ENCODE measurements at regions not wholly inside any gene's neighbourhood (a gene's known extent, or its start where the extent isn't known, plus 50 kb on each side); places are given as distances from the start of the nearest gene placed in this dataset.

DNA sequence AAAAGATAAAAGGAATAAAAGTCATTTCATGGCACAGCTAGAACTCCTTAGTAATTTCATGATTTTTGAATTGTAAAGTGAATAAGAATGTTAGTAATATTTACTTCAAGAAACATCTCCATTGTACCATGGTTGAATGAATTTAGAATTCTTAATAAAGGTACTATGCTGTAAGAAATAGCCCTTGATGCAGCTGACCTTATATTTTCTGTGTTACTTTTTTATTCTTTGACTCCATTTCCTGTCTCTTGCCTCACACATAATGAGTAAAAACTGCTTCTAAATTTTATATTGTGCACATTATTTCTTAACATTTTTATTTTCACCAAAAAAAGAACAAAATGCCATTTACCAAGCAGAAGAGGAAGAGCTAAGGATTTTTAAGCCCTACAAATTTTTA is 81.9 kb upstream of the PDHA2 start:
- Mint-ChIP-seq H3K9me3 (ENCODE audit: unreplicated experiment) (no peaks in the 10 kb centered on the region), H3K27me3 (ENCODE audit: unreplicated experiment) (no peaks in the 10 kb centered on the region), H3K27ac (ENCODE audit: unreplicated experiment) (no peak overlapping the region), H3K4me3 (ENCODE audit: unreplicated experiment) (no peak overlapping the region), H3K4me1 (ENCODE audit: unreplicated experiment) (peaks cover 2% of the 10 kb centered on the region), H3K36me3 (ENCODE audit: low read depth, unreplicated experiment) (no peaks in the 10 kb centered on the region)
- DNase-seq (ENCODE audit: low spot score), result no peak
- no peak for TF ChIP-seq CTCF (IDR thresholded peaks at IDR 0.05; ENCODE audit: unreplicated experiment)

- Mint-ChIP-seq H3K27ac (ENCODE audit: unreplicated experiment) (no peak overlapping the region), H3K9me3 (ENCODE audit: unreplicated experiment) (no peaks in the 10 kb centered on the region)
These were observed 85.2 kb upstream of the PDHA2 start for GRCh38 chr4:95754667-95755066.

DNA sequence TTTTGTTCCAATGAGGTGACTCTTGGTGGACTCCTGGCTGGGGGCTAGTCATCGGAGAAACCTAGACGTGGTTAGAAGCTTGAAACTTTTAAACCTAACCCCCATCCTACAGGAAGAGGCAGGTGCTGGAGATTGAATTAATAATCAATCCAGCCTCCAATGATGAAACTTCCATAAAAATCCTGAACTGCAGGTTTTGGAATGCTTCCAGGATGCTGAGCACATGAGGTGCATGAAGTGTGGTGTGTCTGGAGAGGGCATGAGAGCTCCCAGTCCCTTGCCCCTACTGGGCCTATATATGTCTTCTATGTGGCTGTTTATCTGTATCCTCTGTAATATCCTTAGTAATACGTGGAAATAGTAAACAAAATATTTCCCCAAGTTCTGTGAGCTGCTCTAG is 90.7 kb upstream of the PDHA2 start:
- no peak for DNase-seq (ENCODE audit: low spot score)
- H3K9me3 Mint-ChIP-seq (ENCODE audit: unreplicated experiment), result no peaks in the 10 kb centered on the region
- H3K27me3 Mint-ChIP-seq (ENCODE audit: unreplicated experiment), result no peaks in the 10 kb centered on the region
- no peak for TF ChIP-seq CTCF (IDR thresholded peaks at IDR 0.05; ENCODE audit: unreplicated experiment)
- H3K36me3 Mint-ChIP-seq (ENCODE audit: low read depth, unreplicated experiment), result no peaks in the 10 kb centered on the region
- no peak overlapping the region for H3K27ac Mint-ChIP-seq (ENCODE audit: unreplicated experiment)
- no peaks in the 10 kb centered on the region for H3K4me1 Mint-ChIP-seq (ENCODE audit: unreplicated experiment)
- no peak overlapping the region for H3K4me3 Mint-ChIP-seq (ENCODE audit: unreplicated experiment)

More at GRCh38 chr4:95754667-95755066, 85.2 kb upstream of the PDHA2 start:
- no peak for TF ChIP-seq CTCF (IDR thresholded peaks at IDR 0.05; ENCODE audit: unreplicated experiment)
- Mint-ChIP-seq H3K4me1 (ENCODE audit: unreplicated experiment) (peaks cover 2% of the 10 kb centered on the region), H3K27me3 (ENCODE audit: unreplicated experiment) (no peaks in the 10 kb centered on the region), H3K36me3 (ENCODE audit: low read depth, unreplicated experiment) (no peaks in the 10 kb centered on the region), H3K4me3 (ENCODE audit: unreplicated experiment) (no peak overlapping the region)
- no peak for DNase-seq (ENCODE audit: low spot score)

DNA sequence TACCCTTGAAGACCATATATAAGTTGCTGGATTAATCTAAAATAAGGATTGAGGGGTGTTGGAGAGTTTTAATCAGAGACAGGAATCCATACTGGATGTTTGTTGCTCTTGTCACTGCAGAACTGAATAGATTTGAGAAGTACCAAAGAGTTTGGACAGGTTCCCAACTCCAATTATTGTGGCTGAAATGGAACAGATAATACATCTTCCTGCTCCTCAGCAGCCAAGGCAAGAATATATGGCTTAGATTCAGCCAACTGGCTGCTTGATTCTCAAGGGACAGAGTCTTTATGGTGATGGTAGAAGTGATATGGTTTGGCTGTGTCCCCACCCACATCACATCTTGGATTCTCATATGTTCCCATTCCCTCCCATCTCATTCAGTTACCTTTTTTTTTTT is 97.0 kb upstream of the PDHA2 start:
- no peak for DNase-seq (ENCODE audit: low spot score)
- Mint-ChIP-seq H3K36me3 (ENCODE audit: low read depth, unreplicated experiment) (no peaks in the 10 kb centered on the region), H3K4me3 (ENCODE audit: unreplicated experiment) (no peak overlapping the region), H3K9me3 (ENCODE audit: unreplicated experiment) (no peaks in the 10 kb centered on the region), H3K27ac (ENCODE audit: unreplicated experiment) (no peak overlapping the region), H3K27me3 (ENCODE audit: unreplicated experiment) (no peaks in the 10 kb centered on the region), H3K4me1 (ENCODE audit: unreplicated experiment) (no peaks in the 10 kb centered on the region)
- TF ChIP-seq CTCF (IDR thresholded peaks at IDR 0.05; ENCODE audit: unreplicated experiment), result no peak

DNA sequence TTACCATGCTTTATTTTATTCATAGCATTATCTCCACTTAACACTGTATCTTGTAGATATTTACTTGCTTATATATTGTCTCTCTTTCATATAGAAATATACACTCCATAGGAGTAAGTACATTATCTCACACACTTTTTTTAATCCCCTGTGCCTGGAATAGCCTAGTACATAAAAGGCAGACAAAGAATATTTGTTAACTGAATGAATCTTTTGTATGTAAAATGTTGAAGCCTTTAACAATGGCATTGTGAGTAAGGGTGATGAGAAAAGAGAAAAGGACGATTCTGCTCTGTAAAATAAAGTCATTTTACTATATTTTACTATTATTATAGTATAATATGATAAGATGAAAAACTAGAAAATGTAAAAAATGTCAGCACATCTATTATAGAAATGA is 97.7 kb upstream of the PDHA2 start:
- Mint-ChIP-seq H3K27ac (ENCODE audit: unreplicated experiment) (no peak overlapping the region), H3K36me3 (ENCODE audit: low read depth, unreplicated experiment) (no peaks in the 10 kb centered on the region), H3K9me3 (ENCODE audit: unreplicated experiment) (no peaks in the 10 kb centered on the region), H3K27me3 (ENCODE audit: unreplicated experiment) (no peaks in the 10 kb centered on the region), H3K4me3 (ENCODE audit: unreplicated experiment) (no peak overlapping the region), H3K4me1 (ENCODE audit: unreplicated experiment) (no peaks in the 10 kb centered on the region)
- no peak for DNase-seq (ENCODE audit: low spot score)
- no peak for TF ChIP-seq CTCF (IDR thresholded peaks at IDR 0.05; ENCODE audit: unreplicated experiment)

All from endothelial cell (in vitro differentiated cells).